GM19043 (cell line): ENCODE measurements at regions not wholly inside any gene's neighbourhood (a gene's known extent, or its start where the extent isn't known, plus 50 kb on each side); places are given as distances from the start of the nearest gene placed in this dataset.

Source experiments
- ATAC-seq: cut with Tn5 transposase; IDR thresholded peaks from one replicate; pipeline ENCODE4 v1.9.1; 2021; ENCODE audit warnings: low read depth; ENCODE audit not compliant: unreplicated experiment

GRCh38 chr20:50368813-50369224, 141.4 kb upstream of the PTPN1 start:
- no peak for ATAC-seq

- no peak for ATAC-seq
Measured at GRCh38 chr20:50369225-50370035, 140.8 kb upstream of the PTPN1 start.

DNA sequence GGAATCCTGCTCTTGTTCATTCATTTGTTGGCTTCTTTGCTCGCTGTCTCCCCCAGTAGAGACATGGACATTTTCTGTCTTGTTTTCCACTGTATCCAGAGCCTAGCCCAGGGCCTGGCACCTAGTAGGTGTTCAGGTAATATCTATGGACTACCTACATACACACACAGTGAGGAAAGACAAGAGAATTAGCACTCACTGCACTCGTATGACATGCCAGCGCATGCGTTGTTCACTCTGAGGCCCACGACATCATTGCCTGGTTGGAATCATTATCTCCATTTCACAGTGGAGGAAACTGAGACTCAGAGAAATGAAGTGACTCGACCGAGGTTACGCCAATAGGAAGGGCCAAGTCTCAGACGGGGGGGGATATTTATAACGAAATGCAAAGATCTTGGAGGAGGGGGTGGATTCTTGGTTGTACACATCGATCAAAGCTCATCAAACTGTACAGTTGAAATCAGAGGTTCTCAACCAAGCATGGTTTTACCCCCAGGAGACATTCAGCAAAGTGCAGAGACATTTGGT, 140.1 kb upstream of the PTPN1 start:
- ATAC-seq, result no peak

DNA sequence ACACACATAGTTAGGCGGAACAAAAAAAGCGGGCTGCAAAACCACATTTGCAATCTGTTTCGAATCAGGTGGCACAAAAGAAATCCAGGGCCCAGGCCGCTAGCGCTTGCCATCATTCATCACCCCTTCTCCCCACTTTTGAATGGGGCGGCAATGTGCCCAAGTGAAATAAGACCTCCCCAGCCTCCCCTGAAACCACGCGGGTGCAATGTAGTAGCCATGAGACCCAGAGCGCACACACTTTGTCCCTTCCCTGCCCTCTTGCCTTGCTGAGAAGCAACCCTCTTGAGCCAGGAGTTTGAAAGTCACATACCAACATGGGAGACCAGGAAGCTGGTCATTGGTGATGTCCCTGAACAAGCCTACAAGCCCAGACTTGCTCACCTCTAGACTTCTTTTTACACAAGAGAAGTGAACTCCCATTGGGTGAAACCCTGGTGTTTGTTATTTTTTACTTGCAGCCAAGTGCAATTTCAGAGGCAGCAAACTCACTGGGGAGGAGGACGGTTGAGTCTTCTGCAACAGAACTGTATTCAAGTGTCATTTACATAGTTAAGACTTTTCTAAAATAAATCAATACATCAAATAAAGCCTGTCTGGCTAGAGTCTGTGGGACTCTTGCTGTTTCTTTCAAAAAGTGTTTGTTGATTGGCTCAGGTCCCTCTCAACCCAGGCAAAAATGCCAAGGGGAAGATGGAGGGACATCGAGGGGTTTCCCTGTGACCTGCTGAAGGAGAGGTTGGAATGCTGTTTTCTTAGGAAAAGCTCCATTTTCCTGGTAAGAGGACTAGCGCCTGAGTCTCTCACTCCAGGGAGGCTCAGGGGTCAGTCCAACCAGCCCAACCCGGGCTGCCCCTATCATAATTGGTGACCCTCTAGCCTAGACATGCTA, 138.1 kb upstream of the PTPN1 start:
- no peak for ATAC-seq

DNA sequence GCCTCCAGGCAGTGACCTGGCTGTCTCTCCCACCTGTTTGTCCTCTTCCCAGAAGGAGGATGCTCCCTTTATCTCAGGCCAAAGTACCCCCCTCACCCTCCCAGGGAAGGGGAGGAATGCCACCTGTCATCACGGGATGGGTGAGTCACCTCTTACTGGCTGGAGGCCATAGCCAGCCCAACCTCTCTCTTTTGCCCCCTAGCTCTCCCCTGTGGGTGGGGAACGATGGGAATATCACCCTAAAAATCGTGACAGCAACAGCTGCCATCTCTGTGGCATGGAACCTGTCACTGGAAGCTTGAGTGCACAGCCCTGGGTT, 137.5 kb upstream of the PTPN1 start:
- ATAC-seq, result no peak

- no peak for ATAC-seq
Measured at GRCh38 chr20:50373674-50374286, 136.4 kb upstream of the PTPN1 start.

- ATAC-seq, result no peak
Measured at GRCh38 chr20:50374541-50375078, 135.6 kb upstream of the PTPN1 start.

- ATAC-seq, result no peak
Measured at GRCh38 chr20:50376179-50376887, 133.8 kb upstream of the PTPN1 start.

DNA sequence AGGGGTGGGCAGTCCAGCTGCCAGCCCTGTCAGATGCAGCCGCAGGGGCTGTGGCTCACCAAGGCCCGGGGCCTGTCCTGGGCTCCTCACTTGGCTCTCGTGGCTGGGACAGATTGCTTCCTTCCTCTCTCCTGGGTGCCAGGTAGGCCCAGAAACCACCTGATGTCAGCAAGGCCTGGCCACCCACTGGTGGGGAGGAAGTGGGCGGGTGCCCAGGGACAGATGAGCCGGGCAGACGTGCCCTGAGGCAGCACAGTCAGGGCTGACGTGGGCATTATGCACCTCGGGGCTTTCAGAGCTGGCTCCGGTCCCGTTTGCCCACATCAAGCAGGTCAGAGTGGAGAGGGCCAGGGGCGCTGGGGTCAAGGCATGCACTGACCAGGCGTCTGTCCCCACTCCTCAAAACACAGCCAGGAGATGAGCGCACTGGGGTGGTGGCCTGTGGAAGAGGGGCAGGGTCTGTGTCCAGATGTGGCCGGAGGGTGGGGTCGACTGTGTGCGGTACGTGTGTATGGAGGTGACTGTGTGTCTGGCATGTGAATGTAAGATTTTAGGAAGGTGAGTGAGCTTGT, 133.2 kb upstream of the PTPN1 start:
- ATAC-seq, result no peak

DNA sequence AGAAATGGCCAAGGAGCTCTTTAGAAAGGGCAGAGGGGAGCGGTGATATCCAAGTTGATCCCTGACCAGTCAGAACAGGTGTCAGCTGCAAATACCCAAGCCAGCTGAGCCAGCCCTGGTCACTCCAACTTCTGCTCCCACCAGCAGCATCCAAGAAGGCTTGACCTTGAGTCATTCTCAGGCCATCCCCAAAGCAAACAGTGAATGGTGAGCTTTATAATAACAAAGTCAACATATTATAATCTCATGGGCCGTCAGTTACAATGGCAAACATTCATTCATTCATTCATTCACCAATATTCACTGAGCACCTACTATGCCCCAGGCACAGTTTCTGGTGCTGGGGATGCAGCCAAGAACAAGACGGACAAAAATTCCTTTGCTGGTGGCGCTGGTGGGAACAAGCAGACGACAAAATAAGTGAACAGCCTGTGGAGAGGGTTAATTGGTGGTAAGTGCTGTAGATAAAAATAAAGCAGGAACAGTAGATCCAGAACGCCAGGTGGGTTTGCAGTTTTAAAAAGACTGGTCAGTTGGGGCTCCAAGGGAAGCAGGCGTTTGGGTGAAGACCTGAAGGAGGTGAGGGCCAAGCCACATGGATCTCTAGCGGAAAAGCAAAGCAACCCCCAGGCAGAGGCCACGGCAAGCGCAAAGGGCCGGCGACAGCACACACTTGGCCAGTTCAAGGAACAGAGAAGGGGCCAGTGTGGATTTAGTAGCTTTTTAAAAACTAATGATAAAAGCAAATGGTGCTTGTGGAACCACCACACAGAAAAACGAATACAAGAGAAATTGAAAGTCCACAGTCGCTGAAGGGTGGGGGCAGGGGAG, 131.8 kb upstream of the PTPN1 start:
- no peak for ATAC-seq

- ATAC-seq, result no peak
Measured at GRCh38 chr20:50379049-50379990, 130.9 kb upstream of the PTPN1 start.

GRCh38 chr20:50379991-50380696, 130.0 kb upstream of the PTPN1 start:
- no peak for ATAC-seq

DNA sequence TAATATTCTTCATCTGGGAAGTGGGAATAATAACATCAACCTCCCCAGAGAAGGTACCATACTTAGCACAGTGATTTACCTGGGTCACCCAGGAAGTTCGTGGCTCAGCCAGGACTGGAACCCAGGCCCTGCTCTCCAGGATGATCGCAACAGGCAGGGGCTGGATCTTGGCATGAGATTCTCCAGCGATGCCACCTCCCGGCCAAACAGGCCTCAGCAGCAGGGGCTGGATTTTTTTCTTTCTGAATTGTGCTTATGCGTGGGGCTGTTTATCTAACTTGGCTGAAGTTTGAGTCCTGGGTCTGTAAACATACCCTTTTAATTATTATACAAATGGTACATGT, 129.5 kb upstream of the PTPN1 start:
- ATAC-seq, result no peak

DNA sequence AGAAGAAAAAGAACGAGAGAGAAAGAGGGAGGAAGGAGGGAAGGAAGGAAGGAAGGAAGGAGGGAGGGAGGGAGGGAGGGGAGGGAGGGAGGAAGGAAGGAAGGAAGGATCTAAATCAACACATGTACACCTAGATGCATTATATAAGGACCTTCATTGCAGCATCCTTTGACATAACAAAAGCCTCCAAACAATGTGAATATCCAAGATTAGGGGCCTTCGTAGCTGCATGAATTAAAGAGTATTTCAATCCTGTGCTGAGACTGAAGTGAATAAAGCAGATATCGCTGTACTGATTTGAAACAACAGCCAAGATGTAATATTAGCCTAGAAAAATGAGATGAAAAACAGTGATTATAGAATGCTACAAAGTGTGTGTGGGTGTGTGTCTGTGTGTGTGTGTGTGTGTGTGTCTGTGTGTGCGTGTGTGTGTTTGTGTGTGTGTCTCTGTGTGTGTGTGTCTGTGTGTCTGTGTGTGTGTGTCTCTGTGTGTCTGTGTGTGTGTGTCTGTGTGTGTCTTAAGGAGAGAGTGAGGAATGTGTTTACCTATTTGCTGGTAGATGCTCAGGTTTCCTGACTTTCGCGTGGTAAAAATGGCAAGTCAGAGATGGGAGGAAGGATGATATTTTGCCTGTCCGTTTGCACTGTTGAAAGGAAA, 129.0 kb upstream of the PTPN1 start:
- no peak for ATAC-seq

DNA sequence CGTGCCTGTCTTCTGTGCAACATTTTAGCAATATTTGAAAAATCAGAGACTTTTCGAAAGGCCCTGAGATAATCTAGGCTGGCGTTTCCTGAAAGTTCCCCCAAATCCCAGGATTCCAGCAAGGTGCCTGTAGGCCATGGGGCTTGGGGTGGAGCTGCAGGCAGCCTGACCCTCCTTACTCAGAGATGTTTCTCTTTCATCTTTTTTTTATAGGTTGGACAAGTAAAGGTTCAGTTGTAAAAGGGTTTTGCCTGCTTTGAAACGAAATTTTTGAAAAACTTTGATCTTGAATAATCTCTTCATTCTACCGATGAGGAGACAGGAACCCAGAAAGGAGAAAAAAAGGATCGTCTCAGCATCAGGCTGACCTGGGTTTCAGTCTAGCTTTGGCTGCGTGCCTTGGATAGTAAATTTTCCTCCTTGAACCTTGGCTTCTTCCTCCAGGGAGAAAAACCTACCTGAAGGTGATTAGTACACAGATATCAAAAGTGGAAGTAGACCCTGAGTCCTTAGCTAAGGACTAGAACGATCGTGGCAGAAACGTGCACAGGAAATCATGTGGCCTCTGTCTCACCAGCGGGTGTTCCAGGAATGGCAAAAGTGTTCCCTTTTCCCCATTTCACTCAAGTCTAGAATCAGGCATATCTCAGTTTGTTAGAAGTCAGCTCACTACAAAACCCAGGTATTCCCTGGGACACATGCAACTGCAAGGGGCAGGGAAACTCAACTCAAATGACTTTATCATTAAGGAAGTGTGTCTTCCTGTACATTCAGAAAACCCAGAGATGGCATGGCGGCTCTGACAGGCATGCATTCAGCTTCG, 128.2 kb upstream of the PTPN1 start:
- no peak for ATAC-seq
